Prostate gland (tissue), 2 donors: ENCODE measurements at regions not wholly inside any gene's neighbourhood (a gene's known extent, or its start where the extent isn't known, plus 50 kb on each side); places are given as distances from the start of the nearest gene placed in this dataset.
"Not testable (repeated sequence)": the region's sequence is repeated elsewhere in the genome, so short reads cannot be mapped to it uniquely, and the experiment has no call there.

Experiments
- DNase-seq: peaks from one replicate; pipeline ENCODE4 v3.0.0-alpha.2; 2019; ENCODE audit warnings: low spot score
- H3K27ac ChIP-seq, 2 donors: fragments of 200-600 bp; sonication (generic); 2 replicates each; pipeline ENCODE4 v1.5.1; 2017 to 2019
- H3K27me3 ChIP-seq: fragments of 200-600 bp; sonication (generic); replicated peaks from 2 replicates; pipeline ENCODE4 v1.5.1; 2019; ENCODE audit not compliant: insufficient read depth
- H3K36me3 ChIP-seq, 2 donors: fragments of 200-600 bp; sonication (generic); 1 replicate in 1 of 2; 2 replicates in 1 of 2; pipeline versions ENCODE4 v1.5.1 to v1.8.1; 2017 to 2019
- H3K4me1 ChIP-seq: fragments of 200-600 bp; sonication (generic); replicated peaks from 2 replicates; pipeline ENCODE4 v1.5.1; 2019
- H3K4me3 ChIP-seq, 2 donors: fragments of 200-600 bp; sonication (generic); 2 replicates each; pipeline ENCODE4 v1.5.1; 2017 to 2019
- H3K9me3 ChIP-seq: fragments of 200-600 bp; sonication (generic); 2 replicates; pipeline ENCODE4 v1.5.1; 2017
- CTCF ChIP-seq, 4 experiments: fragments of 200-600 bp in 2 of 4; fragments of 450-650 bp in 2 of 4; sonication (generic) in 2 of 4; IDR thresholded peaks; 1 replicate in 3 of 4; 2 replicates in 1 of 4; pipeline ENCODE4 v1.5.1; 2016 to 2019; ENCODE audit warnings: antibody characterized with exemption in 4 of 4, mild to moderate bottlenecking in 2 of 4, moderate library complexity in 2 of 4
- POLR2A ChIP-seq: fragments of 450-650 bp; IDR thresholded peaks from one replicate; pipeline ENCODE4 v1.6.1; 2016; ENCODE audit warnings: antibody characterized with exemption, mild to moderate bottlenecking
- POLR2AphosphoS5 ChIP-seq: sonication (generic); formaldehyde crosslinking; IDR thresholded peaks from one replicate; pipeline ENCODE4 v1.6.1; 2017; ENCODE audit warnings: antibody characterized with exemption
- WGBS: methylation state at CpG from one replicate; pipeline ENCODE4 v1.1.5; 2018; 5-methylcytosine and 5-hydroxymethylcytosine counted together
- intact Hi-C: fragments of 100-400 bp; cut with DNase I; formaldehyde crosslinking; loops from one replicate; pipeline ENCODE4 v1.14.2; 2022

GRCh38 chr2:60212181-60212945 lies 341.1 kb downstream of the BCL11A start:
- Histone ChIP-seq H3K27me3 (no peaks in the 10 kb centered on the region), H3K4me3 (no peak overlapping the region), H3K9me3 (no peaks in the 10 kb centered on the region), H3K4me1 (peaks cover 3% of the 10 kb centered on the region), H3K36me3 (no peaks in the 10 kb centered on the region), H3K27ac (no peak overlapping the region)
- DNase-seq = no peak
- intact Hi-C loops = no loop called here
- WGBS = 92% methylated on average over 3 of the region's 3 CpGs
- no peak for TF ChIP-seq POLR2AphosphoS5
- TF ChIP-seq CTCF (IDR thresholded peaks at IDR 0.05) = no peak
- TF ChIP-seq POLR2A = no peak

DNA sequence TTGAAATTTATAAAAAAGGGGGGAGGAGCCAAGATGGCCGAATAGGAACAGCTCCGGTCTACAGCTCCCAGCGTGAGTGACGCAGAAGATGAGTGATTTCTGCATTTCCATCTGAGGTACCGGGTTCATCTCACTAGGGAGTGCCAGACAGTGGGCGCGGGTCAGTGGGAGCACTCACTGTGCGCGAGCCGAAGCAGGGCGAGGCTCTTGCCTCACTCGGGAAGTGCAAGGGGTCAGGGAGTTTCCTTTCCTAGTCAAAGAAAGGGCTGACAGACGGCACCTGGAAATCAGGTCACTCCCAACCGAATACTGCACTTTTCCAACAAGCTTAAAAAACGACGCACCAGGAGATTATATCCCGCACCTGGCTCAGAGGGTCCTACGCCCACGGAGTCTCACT lies 364.4 kb downstream of the BCL11A start:
- H3K4me1 ChIP-seq, H3K9me3 ChIP-seq, H3K4me3 ChIP-seq, H3K27me3 ChIP-seq, H3K36me3 ChIP-seq, DNase-seq, H3K27ac ChIP-seq, intact Hi-C loops: not testable (repeated sequence)
- 92% methylated on average over 19 of the region's 19 CpGs for WGBS

DNA sequence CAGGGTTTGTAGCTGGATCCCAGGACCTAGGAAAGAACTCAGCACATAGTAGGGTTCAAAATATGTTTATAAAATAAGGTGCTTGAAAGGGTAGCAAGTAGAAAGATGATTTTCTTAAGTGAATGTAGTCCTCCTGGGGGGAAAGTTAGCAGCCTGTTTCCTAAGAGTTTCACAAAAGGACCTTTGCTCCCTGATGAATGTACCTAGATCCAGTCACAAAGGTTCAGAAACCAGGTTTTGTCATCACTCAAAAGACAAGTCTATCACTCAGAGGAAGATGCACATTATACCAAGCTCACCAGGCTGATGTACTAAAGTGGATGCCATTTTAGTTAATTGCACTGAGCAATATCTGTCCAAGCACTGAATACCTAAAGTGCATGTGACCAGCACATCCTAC lies 378.2 kb downstream of the BCL11A start:
- no peaks in the 10 kb centered on the region for H3K4me1 ChIP-seq
- no peak for DNase-seq
- no peak for TF ChIP-seq CTCF (IDR thresholded peaks at IDR 0.05)
- no peak for TF ChIP-seq POLR2A
- no peak for TF ChIP-seq POLR2AphosphoS5
- H3K4me3 ChIP-seq = no peak overlapping the region
- no peak overlapping the region for H3K27ac ChIP-seq
- no peaks in the 10 kb centered on the region for H3K36me3 ChIP-seq
- intact Hi-C loops = no loop called here
- H3K9me3 ChIP-seq = no peaks in the 10 kb centered on the region
- no peaks in the 10 kb centered on the region for H3K27me3 ChIP-seq

DNA sequence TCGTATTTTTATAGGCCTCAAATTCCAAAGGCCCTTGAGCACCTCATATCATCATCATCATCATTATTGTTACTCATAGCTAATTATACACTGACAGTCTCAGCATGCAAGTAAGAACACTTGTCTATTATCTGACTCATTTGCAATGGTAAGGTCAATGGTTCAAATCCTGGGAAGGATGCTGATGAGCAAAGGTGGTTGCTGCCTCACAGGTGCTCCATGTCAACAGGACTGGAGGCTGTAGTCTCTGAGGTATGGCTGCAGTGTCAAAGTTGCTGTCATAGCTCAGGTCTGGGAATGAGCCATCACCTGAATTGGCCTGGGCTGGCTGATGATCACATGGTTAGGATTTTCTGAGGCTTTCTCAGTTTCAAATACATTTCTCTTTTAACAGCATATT lies 379.3 kb downstream of the BCL11A start:
- Histone ChIP-seq H3K4me1 (no peaks in the 10 kb centered on the region), H3K27me3 (no peaks in the 10 kb centered on the region), H3K4me3 (no peak overlapping the region), H3K27ac (no peak overlapping the region), H3K9me3 (no peaks in the 10 kb centered on the region), H3K36me3 (no peaks in the 10 kb centered on the region)
- intact Hi-C loops = no loop called here
- no peak for DNase-seq
- WGBS = 57% methylated on average over 1 of the region's 1 CpG
- TF ChIP-seq POLR2A (no peak), CTCF (IDR thresholded peaks at IDR 0.05) (no peak), POLR2AphosphoS5 (no peak)

GRCh38 chr2:60172801-60173200 lies 380.7 kb downstream of the BCL11A start:
- TF ChIP-seq POLR2AphosphoS5 = no peak
- TF ChIP-seq CTCF (IDR thresholded peaks at IDR 0.05) = no peak
- TF ChIP-seq POLR2A = no peak
- Histone ChIP-seq H3K4me3 (no peak overlapping the region), H3K9me3 (no peaks in the 10 kb centered on the region), H3K36me3 (no peaks in the 10 kb centered on the region), H3K27me3 (no peaks in the 10 kb centered on the region), H3K27ac (no peak overlapping the region), H3K4me1 (no peaks in the 10 kb centered on the region)
- intact Hi-C loops = no loop called here
- no peak for DNase-seq
- WGBS = 96% methylated on average over 3 of the region's 3 CpGs
